ENCODE measurements at regions not wholly inside any gene's neighbourhood (a gene's known extent, or its start where the extent isn't known, plus 50 kb on each side); places are given as distances from the start of the nearest gene placed in this dataset.

- no peak for DNase-seq
Observed at GRCh38 chr17:33516645-33517044, 223.6 kb upstream of the ASIC2 start.

DNA sequence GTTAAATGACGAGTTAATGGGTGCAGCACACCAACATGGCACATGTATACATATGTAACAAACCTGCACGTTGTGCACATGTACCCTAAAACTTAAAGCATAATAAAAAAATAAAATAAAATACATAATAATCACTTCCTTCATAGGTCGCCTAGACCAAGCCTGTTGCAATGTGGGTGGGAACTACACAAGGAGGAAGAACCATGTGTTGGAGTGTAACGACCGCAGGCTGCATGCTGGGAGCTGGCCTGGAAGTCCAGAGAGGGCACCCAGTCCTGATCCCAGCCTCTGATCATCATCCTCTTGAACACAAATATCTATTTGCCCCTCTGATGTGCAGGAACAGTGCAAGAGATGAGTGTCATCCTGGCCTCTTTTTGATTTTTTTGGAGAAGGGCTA is 224.7 kb upstream of the ASIC2 start:
- DNase-seq: no peak

DNA sequence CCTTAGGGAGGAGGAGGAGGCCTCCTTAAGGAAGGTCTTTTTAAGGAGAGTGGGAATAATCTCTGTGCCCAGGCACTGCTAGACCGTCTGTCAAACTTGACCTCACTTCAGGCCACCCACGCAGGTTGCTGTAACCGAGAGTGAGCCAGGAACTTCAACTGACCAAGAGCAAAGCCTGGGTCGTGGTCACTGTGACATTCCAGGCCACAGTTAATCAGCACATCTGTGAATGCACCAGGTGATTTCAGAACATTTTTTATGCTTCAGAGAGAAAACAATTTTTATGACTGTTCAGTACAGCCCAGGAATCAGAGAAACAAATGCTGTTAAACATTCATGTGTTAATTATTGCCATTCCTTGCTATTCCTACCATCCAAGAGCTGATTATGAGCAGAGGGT is 226.6 kb upstream of the ASIC2 start:
- DNase-seq: no peak

DNA sequence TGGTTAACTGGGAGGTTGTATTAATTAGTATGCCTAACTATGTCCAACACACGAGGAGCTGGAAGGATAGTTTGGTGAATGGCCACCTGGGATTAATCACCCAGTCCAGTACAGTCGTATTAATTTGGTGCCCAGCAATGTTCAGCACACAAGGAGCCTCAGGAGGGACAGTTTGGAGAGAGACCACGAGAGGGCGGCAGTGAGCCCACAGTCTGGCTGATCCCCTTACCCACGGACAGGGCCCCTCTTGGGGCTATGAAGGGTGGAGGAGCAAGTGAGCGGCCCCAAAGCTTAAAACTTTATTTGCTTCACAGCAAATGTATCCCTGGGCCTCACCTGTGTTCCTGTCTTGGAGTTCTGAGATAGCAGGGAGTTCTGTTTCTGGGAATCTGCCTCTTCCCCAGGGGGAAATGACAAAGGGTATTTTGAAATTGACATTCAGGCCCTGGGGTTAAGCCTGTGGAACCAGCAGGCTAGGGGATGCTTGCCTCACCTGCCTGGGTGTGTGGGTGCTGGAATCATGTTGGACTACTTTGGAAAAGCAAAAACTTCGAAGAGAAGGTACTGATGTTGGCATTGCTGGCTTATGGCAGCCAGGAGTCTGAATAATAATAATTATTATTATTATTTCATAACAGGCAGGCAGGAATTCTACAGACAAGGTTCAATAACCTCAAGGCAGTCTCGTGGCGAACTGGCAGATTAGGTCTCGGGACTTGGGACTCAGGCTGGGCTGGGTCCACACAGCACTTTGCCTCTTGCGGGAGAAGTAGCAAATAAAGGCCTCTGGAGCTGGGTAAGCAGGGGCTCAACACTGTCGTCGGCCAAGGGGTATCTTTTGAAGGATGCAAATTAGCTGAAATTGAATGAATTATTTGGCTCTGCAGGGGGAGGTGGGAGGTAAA is 227.6 kb upstream of the ASIC2 start:
- peak; percentile 29 for DNase-seq

DNA sequence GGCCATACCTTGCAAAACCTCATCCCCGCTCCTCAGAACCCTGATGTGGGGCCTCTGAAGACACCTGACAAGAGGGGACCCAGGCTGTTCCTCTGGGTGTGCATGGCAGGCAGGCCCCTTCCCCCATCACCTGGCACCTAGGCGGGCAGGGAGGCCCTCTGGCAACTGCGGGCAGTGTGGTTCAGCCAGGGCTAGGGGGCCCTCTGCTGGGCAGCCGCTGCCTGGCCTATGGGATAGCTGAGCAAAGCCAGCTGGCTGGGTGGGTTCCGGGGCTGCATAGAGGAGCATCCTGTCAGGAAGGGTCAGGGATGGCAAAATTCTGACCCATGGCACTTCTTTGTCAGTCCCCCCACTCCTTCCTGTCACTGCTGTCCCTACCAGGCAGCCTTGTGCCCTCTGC is 228.7 kb upstream of the ASIC2 start:
- no peak for DNase-seq

DNA sequence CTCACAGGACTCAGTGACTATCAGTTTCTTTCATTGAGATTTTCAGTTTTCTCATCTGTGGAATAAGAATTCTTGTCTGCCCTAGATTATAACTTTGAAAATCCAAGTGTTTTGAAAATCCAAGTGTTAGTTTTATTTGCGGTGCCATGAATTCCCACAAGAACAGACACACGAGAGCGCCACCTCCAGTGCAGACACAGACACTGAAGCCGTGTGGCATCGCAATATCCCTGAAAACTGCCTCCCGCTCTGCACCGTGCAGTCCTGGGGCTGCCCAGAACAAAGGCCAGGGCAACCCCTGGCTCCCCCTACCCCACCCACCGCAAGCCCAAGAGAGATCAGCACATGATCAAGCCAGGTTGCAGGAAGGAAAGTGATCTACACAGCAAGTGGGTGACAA is 229.5 kb upstream of the ASIC2 start:
- DNase-seq: no peak

GRCh38 chr17:33523577-33523981 is 230.5 kb upstream of the ASIC2 start:
- DNase-seq: no peak

- no peak for DNase-seq
Observed at GRCh38 chr17:33525186-33525585, 232.1 kb upstream of the ASIC2 start.

DNA sequence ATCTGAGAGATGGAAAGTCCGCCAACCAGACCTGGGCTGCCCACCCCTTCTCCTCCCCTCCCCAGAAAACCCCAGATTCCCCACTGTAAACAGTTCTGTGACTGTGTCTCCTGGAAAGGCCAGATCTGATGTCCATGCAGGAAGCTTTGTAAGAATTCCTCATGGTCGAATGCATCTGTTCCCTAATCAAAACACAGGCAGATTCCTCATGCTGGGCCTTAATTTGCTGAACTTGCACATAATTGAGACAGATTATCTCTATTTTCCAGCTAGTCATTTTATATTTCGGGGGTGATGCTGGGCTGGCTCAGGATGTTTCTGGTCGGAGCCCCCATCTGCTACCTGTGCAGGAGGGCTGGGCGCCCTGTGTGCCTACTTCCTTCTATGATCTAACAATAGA is 233.6 kb upstream of the ASIC2 start:
- no peak for DNase-seq

DNA sequence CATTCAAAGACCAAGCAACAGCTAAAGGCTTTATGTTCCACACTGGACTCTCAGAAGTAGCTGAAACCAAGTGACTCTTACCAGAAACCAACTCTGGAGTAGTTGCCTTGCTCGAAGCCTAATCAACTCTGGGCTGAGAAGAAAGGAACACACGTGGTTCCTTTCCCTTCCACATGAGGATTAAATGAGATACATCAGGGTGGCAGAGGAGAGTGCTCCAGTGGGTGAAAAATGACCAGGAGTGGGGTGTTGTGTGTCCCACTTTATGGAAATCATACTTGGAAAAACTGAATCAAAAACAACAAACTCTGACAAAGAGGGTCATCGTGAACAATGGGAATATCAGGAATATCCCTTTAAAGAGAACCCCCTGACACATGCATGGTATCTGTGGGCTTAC is 234.2 kb upstream of the ASIC2 start:
- no peak for DNase-seq

GRCh38 chr17:33528846-33529245 is 235.8 kb upstream of the ASIC2 start:
- no peak for DNase-seq

DNA sequence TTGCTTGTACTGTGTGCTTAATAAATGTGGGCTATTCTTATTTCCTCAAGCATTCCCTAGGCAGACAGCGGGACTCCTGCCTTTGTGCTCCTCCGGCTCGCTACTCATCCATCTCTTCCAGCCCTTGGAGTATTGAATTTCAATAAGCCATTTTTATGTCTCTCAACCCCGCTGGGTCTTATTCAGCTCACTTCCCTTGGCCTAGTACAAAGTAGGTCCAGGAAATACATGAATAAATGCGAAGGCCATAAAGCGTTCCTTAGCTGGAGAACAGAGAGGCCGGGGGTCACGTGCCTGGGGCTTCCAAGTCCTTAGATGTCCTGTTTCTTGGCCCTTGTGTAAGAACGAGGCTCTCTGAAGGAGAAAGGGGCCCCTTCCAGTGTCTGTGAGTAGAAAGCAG is 236.7 kb upstream of the ASIC2 start:
- no peak for DNase-seq

DNA sequence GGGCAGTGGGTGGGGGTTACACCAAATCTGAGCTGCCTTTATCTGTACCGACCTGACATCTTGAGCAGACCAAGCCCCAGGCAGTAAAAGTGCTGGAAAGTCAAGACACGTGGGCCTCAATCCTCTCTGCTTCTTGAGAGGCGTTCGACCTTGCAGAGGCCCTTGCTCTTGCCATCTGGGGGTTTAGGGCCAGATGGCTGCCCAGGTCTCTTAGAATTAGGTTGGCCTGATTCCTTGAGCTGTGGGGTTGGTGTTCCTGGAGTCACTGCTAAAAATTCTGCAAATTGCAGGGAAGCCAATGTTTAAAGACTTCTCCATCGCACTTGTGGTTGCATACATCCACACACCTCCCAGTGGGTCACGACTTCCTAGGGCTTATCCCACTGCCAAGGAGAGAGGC is 238.2 kb upstream of the ASIC2 start:
- DNase-seq: no peak

DNA sequence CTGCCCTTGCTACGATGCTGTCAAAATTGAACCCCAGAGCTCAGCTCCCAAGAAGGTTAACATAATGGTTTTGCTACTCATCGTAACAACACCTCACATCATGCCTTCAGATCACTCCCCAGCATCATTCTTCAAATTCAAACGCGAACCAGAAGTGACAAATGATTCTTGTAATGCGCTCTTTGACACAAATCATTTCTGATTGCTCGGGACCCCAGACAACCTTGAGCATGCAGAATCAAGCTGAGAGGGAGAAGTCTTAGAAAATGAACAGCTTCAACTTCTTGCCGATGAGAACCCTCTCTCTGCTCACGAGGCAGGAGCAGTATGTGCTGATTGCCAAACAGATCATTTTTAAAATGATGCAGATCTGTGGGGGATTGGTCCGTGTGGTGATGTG is 241.0 kb upstream of the ASIC2 start:
- no peak for DNase-seq

DNA sequence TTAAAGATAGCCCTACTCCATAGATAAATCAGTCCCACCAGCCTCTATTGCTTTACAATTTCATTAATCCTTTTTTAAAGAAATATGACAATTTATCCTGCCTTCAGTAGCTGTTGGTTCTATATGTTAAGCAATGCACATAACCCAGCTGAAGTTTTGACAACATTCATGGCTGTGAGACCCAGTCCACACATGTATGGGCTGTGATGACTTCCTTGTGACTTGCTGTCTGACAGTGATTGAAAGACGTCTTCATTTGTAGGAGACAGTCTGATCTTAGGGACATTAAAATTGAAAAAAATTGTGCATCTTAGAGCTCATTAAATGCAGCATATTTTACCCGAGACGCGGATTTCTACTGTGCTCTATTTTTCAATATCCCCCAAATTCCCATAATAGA is 252.0 kb upstream of the ASIC2 start:
- DNase-seq: no peak

- DNase-seq: no peak
Observed at GRCh38 chr17:33550261-33550660, 257.2 kb upstream of the ASIC2 start.

DNA sequence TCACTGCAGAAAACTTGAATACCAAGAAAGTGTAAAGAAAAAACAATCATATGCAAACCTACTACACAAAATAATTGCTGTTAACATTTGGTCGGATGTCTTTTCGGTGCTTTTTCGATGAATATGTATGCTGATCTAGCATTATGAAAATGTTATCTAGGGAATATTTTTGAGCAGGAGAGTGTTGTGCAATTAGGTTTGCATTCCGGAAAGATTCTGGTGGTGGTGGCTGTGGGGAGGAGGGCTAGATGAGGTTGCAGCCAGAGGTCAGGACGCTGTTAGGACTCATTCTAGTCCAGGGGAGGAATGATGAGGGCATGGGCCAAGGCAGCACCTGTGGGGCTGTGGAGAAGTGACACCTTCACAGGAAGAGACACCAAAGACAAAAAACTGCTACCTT is 258.0 kb upstream of the ASIC2 start:
- no peak for DNase-seq

DNA sequence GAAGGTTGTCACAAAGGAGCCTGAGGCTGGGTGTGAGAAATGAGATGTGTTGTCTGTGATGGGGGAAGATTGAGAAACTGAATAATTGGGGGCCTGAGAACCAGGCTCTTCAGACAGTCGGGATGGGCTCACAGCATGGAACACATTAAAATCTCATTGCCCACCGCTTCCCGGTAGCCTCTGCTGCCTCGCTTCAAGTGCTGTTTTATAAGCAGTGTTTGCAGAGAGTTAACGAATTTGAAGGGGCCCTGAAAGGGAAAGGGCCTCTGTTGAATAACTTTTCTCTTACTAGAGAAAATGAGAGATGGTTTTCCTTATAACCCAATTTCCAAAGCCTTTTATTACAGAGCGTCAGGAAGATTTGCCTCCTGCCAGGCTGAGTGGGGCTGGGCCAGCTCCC is 258.8 kb upstream of the ASIC2 start:
- DNase-seq: no peak

DNA sequence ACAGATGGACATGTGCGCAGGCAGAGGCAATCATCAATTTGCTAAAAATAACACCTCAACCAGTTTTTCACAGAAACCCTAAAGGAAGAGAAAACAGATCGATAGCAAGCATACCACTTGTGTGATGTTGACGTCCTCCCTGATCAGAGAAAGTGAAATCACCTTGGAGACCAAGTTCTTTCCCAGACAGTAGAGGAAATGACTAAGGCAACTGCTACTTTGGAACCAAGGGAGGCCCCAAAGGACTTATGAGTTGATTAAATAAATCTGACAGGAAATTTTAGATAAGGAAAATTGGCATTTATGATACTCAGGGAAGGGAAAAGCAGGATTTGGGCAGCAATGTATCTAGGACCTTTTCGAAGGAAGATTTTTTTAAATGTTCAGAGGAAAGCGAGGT is 267.1 kb upstream of the ASIC2 start:
- no peak for DNase-seq

DNA sequence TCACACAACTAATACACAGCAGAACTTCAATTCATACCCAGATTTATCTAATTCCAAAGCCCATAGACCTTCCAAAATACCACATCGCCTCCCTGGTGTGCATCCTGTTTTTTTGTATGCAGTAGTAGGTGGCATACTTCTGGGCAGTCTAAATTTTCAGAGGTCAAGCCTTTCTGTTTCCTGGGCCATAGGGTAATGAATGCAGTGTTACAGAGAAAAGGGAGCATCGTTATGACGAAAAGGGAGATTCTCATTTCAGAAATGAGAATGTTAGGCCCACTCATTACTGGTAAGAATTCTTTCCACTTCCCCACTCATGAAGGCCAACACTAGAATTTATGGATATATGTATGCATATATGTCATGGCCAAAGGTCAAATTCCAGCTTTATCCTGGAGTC is 267.8 kb upstream of the ASIC2 start:
- DNase-seq: no peak

- no peak for DNase-seq
Observed at GRCh38 chr17:33561569-33562334, 268.7 kb upstream of the ASIC2 start.

DNA sequence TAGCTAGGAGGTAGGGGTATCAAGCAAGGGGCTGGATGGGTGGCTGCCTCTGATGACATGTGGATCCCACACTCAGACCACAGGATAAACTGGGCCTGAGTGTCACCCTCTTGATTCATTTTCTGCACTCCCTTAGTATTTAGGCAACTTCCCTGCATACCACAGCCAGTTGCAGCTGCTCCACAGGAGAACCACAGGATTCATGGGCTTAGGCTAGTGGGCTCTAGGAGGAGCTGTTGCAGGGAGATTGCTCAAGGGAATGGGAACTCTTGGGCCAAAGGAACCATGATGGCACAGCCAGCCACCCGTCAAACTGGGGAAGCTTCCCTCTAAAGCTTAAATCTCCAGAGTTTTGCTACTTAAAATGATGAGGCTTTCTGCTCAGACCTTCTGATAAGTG is 269.7 kb upstream of the ASIC2 start:
- no peak for DNase-seq

- no peak for DNase-seq
Observed at GRCh38 chr17:33564146-33564545, 271.1 kb upstream of the ASIC2 start.

DNA sequence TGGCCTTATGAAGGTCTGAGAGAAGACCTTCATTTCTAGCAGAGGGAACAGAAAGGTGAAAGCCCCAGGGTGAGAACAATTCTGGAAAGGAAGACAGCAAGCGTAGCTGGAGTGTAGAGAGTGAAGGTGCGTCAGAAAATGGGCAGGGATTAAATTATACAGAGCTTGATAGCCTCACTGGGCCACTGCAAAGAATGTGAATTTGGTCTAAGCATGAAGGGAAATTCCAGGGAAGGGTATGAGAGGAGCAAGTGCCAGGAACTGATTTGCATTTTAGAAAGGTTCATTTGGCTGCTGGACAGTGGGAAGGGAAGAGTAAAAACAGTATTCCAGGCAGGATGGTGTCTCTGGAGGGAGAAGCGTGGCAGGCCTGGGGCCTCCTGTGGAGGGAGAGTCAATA is 274.1 kb upstream of the ASIC2 start:
- no peak for DNase-seq

DNA sequence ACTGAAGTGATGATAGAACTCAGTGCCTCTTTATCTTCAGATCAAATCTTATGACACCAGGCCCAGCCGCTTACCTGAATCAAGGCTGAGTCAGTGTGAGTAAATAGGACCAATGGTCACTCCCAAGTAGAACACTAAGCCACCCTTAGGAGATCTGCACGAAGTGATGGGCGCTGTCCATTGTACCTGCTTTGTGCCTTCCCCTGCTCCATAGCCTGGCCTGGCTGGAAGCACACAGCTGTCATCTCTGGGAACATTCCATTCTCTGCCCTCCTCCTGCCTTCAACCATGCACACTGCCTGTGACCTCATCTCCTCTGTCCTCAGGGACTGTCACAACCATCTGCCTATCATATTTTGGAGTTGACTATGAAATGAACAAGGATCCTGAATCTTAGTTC is 279.5 kb upstream of the ASIC2 start:
- DNase-seq: no peak
